Upper lobe of left lung (tissue), 4 donors: ENCODE measurements at regions not wholly inside any gene's neighbourhood (a gene's known extent, or its start where the extent isn't known, plus 50 kb on each side); places are given as distances from the start of the nearest gene placed in this dataset.

Experiments used
- CTCF ChIP-seq, 6 experiments: fragments of 450-650 bp in 4 of 6; fragments of 200-600 bp in 2 of 6; sonication (generic) in 2 of 6; IDR thresholded peaks; one replicate each; pipeline ENCODE4 v1.5.1; 2016 to 2019; ENCODE audit warnings: antibody characterized with exemption in 6 of 6
- POLR2A ChIP-seq, 4 donors: fragments of 450-650 bp; IDR thresholded peaks; one replicate each; pipeline ENCODE4 v1.5.1; 2016 to 2017; ENCODE audit warnings: antibody characterized with exemption in 4 of 4, mild to moderate bottlenecking in 2 of 4

DNA sequence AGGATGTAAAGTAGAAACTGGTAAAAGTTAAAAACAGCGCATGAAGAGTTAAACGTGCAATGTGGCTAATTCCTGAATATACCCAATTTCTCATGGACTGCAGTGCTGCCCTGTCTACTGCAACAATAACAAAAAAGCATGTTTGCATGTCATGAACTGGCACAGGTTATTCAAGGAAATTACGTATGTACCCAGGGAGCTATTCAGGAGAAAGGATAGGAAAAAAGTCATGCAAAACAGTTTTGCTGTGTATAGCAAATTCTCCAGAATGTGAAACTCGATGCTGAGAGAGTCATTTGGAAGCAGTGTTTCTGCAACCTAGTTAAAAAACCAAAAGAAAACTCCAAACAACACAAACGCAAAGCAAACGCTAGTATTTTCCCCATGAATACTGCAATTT, 381.5 kb upstream of the PRKX start:
- TF ChIP-seq CTCF (IDR thresholded peaks at IDR 0.05) (no peak), POLR2A (IDR thresholded peaks at IDR 0.05) (no peak)
